ENCODE measurements at regions not wholly inside any gene's neighbourhood (a gene's known extent, or its start where the extent isn't known, plus 50 kb on each side); places are given as distances from the start of the nearest gene placed in this dataset.

DNA sequence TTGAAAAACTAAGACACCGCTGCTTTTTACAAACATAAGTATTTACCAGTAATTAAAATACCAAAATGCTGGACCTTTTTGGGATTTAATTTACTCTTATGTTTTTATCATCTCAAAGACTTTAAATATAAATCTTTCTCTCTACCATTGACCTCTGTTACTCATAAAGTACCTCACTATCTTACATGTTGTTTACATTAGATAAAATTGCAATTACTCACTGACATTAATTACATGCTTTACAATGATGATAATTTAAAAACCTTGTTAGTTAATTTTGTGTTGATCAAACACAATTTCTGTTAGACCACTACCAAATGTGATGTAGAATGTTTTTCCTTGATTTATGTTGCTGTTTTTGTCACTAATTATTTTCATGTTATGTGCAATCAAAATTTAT lies 139.5 kb downstream of the PTH2R start:
- TF ChIP-seq, protein P1, sequence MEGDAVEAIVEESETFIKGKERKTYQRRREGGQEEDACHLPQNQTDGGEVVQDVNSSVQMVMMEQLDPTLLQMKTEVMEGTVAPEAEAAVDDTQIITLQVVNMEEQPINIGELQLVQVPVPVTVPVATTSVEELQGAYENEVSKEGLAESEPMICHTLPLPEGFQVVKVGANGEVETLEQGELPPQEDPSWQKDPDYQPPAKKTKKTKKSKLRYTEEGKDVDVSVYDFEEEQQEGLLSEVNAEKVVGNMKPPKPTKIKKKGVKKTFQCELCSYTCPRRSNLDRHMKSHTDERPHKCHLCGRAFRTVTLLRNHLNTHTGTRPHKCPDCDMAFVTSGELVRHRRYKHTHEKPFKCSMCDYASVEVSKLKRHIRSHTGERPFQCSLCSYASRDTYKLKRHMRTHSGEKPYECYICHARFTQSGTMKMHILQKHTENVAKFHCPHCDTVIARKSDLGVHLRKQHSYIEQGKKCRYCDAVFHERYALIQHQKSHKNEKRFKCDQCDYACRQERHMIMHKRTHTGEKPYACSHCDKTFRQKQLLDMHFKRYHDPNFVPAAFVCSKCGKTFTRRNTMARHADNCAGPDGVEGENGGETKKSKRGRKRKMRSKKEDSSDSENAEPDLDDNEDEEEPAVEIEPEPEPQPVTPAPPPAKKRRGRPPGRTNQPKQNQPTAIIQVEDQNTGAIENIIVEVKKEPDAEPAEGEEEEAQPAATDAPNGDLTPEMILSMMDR (IDR thresholded peaks at IDR 0.05; ENCODE audit: low read depth, low read length) = no peak
- TF ChIP-seq MYC (IDR thresholded peaks at IDR 0.05; ENCODE audit: low read depth, low read length) (no peak), POLR2A (IDR thresholded peaks at IDR 0.05; ENCODE audit: extremely low read depth, insufficient read length) (no peak)
- TF ChIP-seq, protein P2, sequence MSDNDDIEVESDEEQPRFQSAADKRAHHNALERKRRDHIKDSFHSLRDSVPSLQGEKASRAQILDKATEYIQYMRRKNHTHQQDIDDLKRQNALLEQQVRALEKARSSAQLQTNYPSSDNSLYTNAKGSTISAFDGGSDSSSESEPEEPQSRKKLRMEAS (IDR thresholded peaks at IDR 0.05; ENCODE audit: low read depth, low read length) = no peak

Measured in NB4 (cell line).